ENCODE measurements at regions not wholly inside any gene's neighbourhood (a gene's known extent, or its start where the extent isn't known, plus 50 kb on each side); places are given as distances from the start of the nearest gene placed in this dataset.

DNA sequence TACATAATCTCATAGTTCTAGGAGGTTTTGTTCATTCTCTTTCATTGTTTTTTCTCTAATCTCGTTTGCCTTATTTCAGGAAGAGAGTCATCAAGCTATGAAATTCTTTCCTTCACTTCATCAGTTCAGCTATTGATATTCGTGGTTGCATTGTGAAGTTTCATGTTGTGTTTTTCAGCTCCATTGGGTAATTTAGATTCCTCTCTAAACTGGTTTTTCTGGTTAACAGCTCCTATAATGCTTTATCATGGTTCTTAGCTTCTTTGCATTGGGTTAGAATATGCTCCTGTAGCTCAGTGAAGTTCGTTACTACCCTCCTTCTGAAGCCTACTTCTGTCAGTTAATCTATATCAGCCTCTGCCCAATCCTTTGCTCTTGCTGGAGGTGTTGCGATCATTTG is 69.4 kb upstream of the CD96 start:
- DNase-seq (ENCODE audit: low read depth in 1 of 2, low spot score in 1 of 2) = no peak

DNA sequence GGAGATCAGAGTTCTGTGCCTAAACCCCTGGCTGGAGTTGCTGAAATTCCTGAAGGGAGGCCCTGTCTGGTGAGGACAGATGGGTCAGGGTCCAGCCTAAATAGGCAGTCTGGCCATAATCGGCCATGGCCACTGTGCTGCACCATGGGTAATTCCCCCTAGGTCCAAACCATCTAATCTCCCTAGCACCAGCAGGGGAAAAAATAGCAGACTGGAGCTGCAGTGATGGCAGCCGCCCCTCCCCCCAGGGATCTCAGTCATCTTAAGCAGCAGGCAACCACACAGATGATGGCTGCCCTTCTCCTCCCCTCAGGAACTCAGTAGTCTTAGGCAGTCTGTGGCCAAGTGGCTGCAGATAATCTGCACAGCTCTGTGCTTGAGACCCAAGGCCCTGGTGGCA is 68.4 kb upstream of the CD96 start:
- no peak for DNase-seq (ENCODE audit: low read depth in 1 of 2, low spot score in 1 of 2)

DNA sequence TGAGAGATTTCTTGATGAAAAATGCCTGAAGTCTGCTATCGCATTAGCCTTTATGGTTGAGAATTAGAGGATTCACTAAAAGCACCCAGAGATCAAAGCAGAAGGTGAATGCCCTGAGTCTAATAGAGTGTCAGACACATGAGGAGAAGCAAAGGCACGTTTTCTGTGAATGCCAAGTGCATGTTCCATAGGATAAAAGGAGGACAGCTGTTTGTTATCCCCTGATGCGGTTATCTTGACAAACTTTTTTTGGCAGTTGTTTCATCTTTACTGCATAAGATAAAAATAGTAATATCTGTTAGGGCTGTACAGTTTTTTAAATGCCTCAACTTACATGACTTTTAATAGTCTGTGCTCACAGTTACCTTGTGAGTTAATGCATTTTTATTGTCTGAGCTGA is 65.3 kb upstream of the CD96 start:
- no peak for DNase-seq (ENCODE audit: low read depth in 1 of 2, low spot score in 1 of 2)

DNA sequence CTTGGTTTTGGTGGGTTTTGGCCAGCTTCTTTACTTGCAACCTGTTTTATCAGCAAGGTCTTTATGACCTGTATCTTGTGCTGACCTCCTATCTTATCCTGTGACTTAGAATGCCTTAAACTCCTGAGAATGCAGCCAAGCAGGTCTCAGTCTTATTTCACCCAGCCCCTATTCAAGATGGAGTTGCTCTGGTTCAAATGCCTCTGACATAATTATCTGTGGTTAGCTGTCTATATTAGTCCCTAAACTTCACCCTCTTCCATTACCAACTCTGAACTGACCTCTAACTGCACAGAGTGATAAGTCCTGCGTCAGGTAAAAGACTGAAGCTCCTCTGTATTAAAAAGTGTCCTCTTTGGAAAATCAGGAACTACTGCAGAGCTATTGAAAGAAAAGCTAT is 61.9 kb upstream of the CD96 start:
- DNase-seq (ENCODE audit: low read depth in 1 of 2, low spot score in 1 of 2) = no peak

DNA sequence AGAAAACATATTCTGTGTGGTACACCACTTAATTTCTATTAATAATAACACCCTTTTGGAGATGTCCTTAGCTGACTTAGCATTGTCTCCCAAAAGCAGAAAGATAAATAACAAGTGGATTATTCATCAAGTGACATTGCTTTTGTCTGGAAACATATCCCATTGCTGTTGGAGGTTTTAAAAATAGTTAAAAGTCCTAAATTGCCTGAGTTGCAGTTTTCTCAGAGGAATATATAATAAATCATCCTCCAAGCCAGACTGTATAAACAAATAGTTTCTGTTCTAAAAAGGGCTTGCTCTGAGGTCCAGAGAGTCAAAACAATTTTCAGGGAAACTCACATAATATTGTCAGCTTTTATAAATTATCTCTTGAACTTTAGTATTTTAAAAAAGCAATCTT is 60.4 kb upstream of the CD96 start:
- no peak for DNase-seq (ENCODE audit: low read depth in 1 of 2, low spot score in 1 of 2)

DNA sequence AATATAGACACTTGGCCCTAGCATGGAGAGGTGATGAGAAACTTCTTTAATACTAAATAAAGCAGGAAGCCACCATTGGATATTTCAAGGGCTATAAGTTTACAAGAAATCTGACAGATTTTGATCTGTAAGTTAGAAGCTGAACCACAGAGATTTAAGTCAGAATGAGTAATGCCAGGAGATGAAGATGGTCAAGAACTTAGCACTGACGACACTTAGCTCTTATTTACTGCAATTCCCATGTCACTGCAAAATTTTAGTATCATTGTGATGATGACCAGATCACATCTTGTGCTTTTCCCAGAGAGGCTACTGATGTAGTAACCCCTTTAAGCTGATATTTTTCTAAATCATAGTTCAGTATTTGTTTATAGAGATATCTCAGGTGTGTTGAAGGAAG is 59.4 kb upstream of the CD96 start:
- no peak for DNase-seq (ENCODE audit: low read depth in 1 of 2, low spot score in 1 of 2)

DNA sequence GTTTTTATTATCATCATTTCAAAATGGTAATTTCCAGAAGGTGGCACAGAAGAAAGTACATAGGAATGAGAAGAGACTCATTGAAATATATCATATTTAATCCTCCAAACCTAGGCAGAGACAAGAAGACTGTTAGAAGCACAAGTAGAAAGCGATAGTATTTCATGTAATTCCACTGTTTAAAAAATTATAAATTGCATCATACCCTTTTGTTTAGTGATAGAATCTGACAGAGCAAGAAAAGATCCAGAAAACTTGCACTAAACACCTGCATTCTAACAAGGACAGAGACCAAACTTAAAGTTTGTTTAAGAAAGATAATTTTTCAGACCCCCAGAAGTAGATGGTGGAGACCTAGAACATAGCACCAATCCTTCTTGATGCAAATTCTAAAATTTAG is 56.9 kb upstream of the CD96 start:
- no peak for DNase-seq (ENCODE audit: low read depth in 1 of 2, low spot score in 1 of 2)

Measured in stimulated activated CD4-positive, alpha-beta T cell treated with anti-CD3 and anti-CD28 coated beads, Interleukin-15, amount 100 ng/mL, for 1 hour (primary cell).